ENCODE measurements at regions not wholly inside any gene's neighbourhood (a gene's known extent, or its start where the extent isn't known, plus 50 kb on each side); places are given as distances from the start of the nearest gene placed in this dataset.
"Not testable (repeated sequence)": the region's sequence is repeated elsewhere in the genome, so short reads cannot be mapped to it uniquely, and the experiment has no call there.

DNA sequence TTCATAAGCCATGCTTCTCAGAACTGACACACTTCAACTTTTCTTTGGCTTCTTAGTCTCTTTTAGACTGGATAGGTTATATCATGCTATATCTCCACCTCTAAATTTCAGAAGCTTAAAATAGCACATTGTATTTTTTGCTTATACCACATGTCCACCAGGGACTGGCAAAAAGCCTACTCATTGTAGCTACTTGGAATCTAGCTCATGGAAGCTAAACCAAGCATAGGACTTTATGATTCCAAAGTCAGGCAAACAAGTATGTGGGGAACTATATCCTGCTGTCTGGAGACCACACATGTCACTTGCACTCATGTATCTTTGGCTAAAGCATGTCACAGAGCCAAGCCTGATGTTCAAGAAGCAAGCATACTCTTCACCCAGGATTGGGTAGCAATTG lies 245.0 kb upstream of the RASGRP1 start:
- Histone ChIP-seq H3F3A (ENCODE audit: insufficient read depth, low read length) (no peaks in the 10 kb centered on the region), H3K9me2 (replicated peaks; ENCODE audit: insufficient read depth, low read length) (no peaks in the 10 kb centered on the region), H3K27me3 (replicated peaks; ENCODE audit: insufficient read depth, low read length) (no peaks in the 10 kb centered on the region), H3K4me2 (ENCODE audit: low read depth, low read length) (no peak overlapping the region), H3K4me3 (ENCODE audit: low read length) (no peak overlapping the region), H4K20me1 (ENCODE audit: insufficient read depth, low read length) (no peaks in the 10 kb centered on the region), H3K36me3 (replicated peaks; ENCODE audit: insufficient read depth, low read length) (no peaks in the 10 kb centered on the region), H3K27ac (ENCODE audit: low read length) (no peak overlapping the region), H3K79me2 (ENCODE audit: low read length) (no peaks in the 10 kb centered on the region), H3K9me3 (replicated peaks; ENCODE audit: insufficient read depth, low read length) (no peaks in the 10 kb centered on the region), H3K4me1 (ENCODE audit: low read length) (peaks cover 6% of the 10 kb centered on the region; the same call in 1 of the 2 replicates), H2AFZ (ENCODE audit: low read length) (no peak overlapping the region), H3K9ac (ENCODE audit: low read length) (no peak overlapping the region)
- TF ChIP-seq EZH2 (optimal IDR thresholded peaks at IDR 0.05; ENCODE audit: low read depth, low read length) (no peak), EZH2phosphoT487 (IDR thresholded peaks at IDR 0.05; ENCODE audit: low read length) (no peak)
- TF ChIP-seq, protein P1, sequence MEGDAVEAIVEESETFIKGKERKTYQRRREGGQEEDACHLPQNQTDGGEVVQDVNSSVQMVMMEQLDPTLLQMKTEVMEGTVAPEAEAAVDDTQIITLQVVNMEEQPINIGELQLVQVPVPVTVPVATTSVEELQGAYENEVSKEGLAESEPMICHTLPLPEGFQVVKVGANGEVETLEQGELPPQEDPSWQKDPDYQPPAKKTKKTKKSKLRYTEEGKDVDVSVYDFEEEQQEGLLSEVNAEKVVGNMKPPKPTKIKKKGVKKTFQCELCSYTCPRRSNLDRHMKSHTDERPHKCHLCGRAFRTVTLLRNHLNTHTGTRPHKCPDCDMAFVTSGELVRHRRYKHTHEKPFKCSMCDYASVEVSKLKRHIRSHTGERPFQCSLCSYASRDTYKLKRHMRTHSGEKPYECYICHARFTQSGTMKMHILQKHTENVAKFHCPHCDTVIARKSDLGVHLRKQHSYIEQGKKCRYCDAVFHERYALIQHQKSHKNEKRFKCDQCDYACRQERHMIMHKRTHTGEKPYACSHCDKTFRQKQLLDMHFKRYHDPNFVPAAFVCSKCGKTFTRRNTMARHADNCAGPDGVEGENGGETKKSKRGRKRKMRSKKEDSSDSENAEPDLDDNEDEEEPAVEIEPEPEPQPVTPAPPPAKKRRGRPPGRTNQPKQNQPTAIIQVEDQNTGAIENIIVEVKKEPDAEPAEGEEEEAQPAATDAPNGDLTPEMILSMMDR (IDR thresholded peaks at IDR 0.05; ENCODE audit: low read length), result no peak
- DNase-seq, result no peak

DNA sequence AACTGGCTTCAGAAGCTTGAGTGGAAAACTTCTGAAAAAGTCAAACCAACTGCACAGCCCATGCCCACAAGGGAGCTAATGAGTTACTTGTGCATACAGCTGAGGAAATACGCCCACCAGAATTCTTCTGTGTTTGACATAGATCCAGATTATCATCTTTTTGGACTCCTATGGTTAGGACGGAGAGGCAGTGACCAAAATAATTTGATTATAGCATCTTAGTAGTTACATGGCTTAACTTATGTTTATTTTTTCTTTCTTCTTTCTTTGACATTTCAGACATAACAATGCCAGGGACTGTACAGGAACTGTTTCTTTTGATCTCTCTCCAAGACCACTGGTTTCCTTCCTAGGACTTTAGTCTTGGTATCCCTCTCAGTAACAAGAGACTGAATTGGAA lies 246.1 kb upstream of the RASGRP1 start:
- H3K9me3 ChIP-seq (replicated peaks; ENCODE audit: insufficient read depth, low read length), result no peaks in the 10 kb centered on the region
- no peaks in the 10 kb centered on the region for H4K20me1 ChIP-seq (ENCODE audit: insufficient read depth, low read length)
- H3K79me2 ChIP-seq (ENCODE audit: low read length), result no peaks in the 10 kb centered on the region
- H3K4me2 ChIP-seq (ENCODE audit: low read depth, low read length), result no peak overlapping the region
- no peak overlapping the region for H2AFZ ChIP-seq (ENCODE audit: low read length)
- no peaks in the 10 kb centered on the region for H3F3A ChIP-seq (ENCODE audit: insufficient read depth, low read length)
- no peak overlapping the region for H3K4me3 ChIP-seq (ENCODE audit: low read length)
- H3K9ac ChIP-seq (ENCODE audit: low read length), result no peak overlapping the region
- no peaks in the 10 kb centered on the region for H3K9me2 ChIP-seq (replicated peaks; ENCODE audit: insufficient read depth, low read length)
- H3K4me1 ChIP-seq (ENCODE audit: low read length), result peaks cover 6% of the 10 kb centered on the region; the same call in 1 of the 2 replicates
- H3K27me3 ChIP-seq (replicated peaks; ENCODE audit: insufficient read depth, low read length), result no peaks in the 10 kb centered on the region
- DNase-seq, result no peak
- H3K27ac ChIP-seq (ENCODE audit: low read length), result no peak overlapping the region
- no peak for TF ChIP-seq EZH2 (optimal IDR thresholded peaks at IDR 0.05; ENCODE audit: low read depth, low read length)
- TF ChIP-seq EZH2phosphoT487 (IDR thresholded peaks at IDR 0.05; ENCODE audit: low read length), result no peak
- TF ChIP-seq, protein P1 (IDR thresholded peaks at IDR 0.05; ENCODE audit: low read length), result no peak
- H3K36me3 ChIP-seq (replicated peaks; ENCODE audit: insufficient read depth, low read length), result no peaks in the 10 kb centered on the region

- not testable (repeated sequence) for H3K27me3 ChIP-seq (replicated peaks; ENCODE audit: insufficient read depth, low read length); H3K27ac ChIP-seq (ENCODE audit: low read length); H3K36me3 ChIP-seq (replicated peaks; ENCODE audit: insufficient read depth, low read length); DNase-seq; H3K4me2 ChIP-seq (ENCODE audit: low read depth, low read length); H4K20me1 ChIP-seq (ENCODE audit: insufficient read depth, low read length); H3F3A ChIP-seq (ENCODE audit: insufficient read depth, low read length); H3K4me1 ChIP-seq (ENCODE audit: low read length); H3K9me2 ChIP-seq (replicated peaks; ENCODE audit: insufficient read depth, low read length); H3K4me3 ChIP-seq (ENCODE audit: low read length); H2AFZ ChIP-seq (ENCODE audit: low read length); H3K9me3 ChIP-seq (replicated peaks; ENCODE audit: insufficient read depth, low read length); H3K79me2 ChIP-seq (ENCODE audit: low read length); H3K9ac ChIP-seq (ENCODE audit: low read length)
These were observed 249.6 kb upstream of the RASGRP1 start for GRCh38 chr15:38814254-38814653.

DNA sequence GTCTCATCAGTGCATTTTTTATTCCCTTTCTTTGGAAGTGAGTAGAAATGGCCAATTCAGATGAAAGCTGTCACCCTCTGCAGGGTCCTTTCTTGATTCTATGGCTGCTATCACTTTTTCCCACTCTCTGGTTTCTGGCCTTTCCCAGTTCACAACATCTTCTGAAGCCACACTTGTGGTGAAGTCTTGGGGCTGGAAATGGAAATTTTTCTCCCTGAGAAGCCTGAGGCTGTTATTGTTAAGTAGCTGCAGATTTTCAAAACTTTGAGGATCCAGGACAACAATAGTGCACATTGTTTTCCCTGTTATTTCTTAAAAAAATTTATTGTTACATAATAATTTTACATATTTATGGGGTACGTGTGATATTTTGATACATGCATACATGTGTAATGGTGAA lies 250.3 kb upstream of the RASGRP1 start:
- H3K79me2 ChIP-seq (ENCODE audit: low read length), result no peaks in the 10 kb centered on the region
- H3K27me3 ChIP-seq (replicated peaks; ENCODE audit: insufficient read depth, low read length), result no peaks in the 10 kb centered on the region
- no peaks in the 10 kb centered on the region for H3K9me2 ChIP-seq (replicated peaks; ENCODE audit: insufficient read depth, low read length)
- H4K20me1 ChIP-seq (ENCODE audit: insufficient read depth, low read length), result no peaks in the 10 kb centered on the region
- TF ChIP-seq EZH2phosphoT487 (IDR thresholded peaks at IDR 0.05; ENCODE audit: low read length) (no peak), EZH2 (optimal IDR thresholded peaks at IDR 0.05; ENCODE audit: low read depth, low read length) (no peak)
- TF ChIP-seq, protein P1 (IDR thresholded peaks at IDR 0.05; ENCODE audit: low read length), result no peak
- no peak overlapping the region for H3K9ac ChIP-seq (ENCODE audit: low read length)
- no peaks in the 10 kb centered on the region for H3F3A ChIP-seq (ENCODE audit: insufficient read depth, low read length)
- peaks cover under 1% of the 10 kb centered on the region; the same call in 1 of the 2 replicates for H3K4me1 ChIP-seq (ENCODE audit: low read length)
- no peaks in the 10 kb centered on the region for H3K36me3 ChIP-seq (replicated peaks; ENCODE audit: insufficient read depth, low read length)
- no peaks in the 10 kb centered on the region for H3K9me3 ChIP-seq (replicated peaks; ENCODE audit: insufficient read depth, low read length)
- no peak overlapping the region for H3K4me3 ChIP-seq (ENCODE audit: low read length)
- no peak for DNase-seq
- H3K4me2 ChIP-seq (ENCODE audit: low read depth, low read length), result no peak overlapping the region
- no peak overlapping the region for H2AFZ ChIP-seq (ENCODE audit: low read length)
- H3K27ac ChIP-seq (ENCODE audit: low read length), result no peak overlapping the region

Data from MM.1S (cell line).